Fibroblast of lung (primary cell): ENCODE measurements at regions not wholly inside any gene's neighbourhood (a gene's known extent, or its start where the extent isn't known, plus 50 kb on each side); places are given as distances from the start of the nearest gene placed in this dataset.

ENCODE experiments used
- CTCF ChIP-seq, 2 donors: IDR thresholded peaks in 1 of 2; conservative IDR thresholded peaks in 1 of 2; 1 replicate in 1 of 2; 2 replicates in 1 of 2; pipeline ENCODE4 v1.5.1; 2011 to 2012; ENCODE audit warnings: low read length in 2 of 2, control low read depth in 1 of 2, inconsistent platforms in 1 of 2, low read depth in 1 of 2, mild to moderate bottlenecking in 1 of 2
- EZH2 ChIP-seq: IDR thresholded peaks from 2 replicates; pipeline ENCODE4 v1.5.1; 2012; ENCODE audit warnings: low read length, control low read depth, mild to moderate bottlenecking; ENCODE audit errors: missing control alignments

GRCh38 chr18:47346016-47346415 lies 94.6 kb upstream of the SKOR2 start:
- no peak for TF ChIP-seq CTCF (conservative IDR thresholded peaks at IDR 0.05 in 1 of 2, IDR thresholded peaks at IDR 0.05 in 1 of 2; ENCODE audit: low read depth in 1 of 2, low read length in 2 of 2)
- TF ChIP-seq EZH2 = no peak
